Lung microvascular endothelial cell (primary cell): ENCODE measurements at regions not wholly inside any gene's neighbourhood (a gene's known extent, or its start where the extent isn't known, plus 50 kb on each side); places are given as distances from the start of the nearest gene placed in this dataset.
A peak's percentile ranks its signal among the peaks of the same experiment; 100 is the strongest.

Experiments
- DNase-seq, 2 donors: peaks; one replicate each; pipeline versions ENCODE4 v3.0.0 to v3.0.0-alpha.2; 2010; ENCODE audit warnings: low read depth in 2 of 2

DNA sequence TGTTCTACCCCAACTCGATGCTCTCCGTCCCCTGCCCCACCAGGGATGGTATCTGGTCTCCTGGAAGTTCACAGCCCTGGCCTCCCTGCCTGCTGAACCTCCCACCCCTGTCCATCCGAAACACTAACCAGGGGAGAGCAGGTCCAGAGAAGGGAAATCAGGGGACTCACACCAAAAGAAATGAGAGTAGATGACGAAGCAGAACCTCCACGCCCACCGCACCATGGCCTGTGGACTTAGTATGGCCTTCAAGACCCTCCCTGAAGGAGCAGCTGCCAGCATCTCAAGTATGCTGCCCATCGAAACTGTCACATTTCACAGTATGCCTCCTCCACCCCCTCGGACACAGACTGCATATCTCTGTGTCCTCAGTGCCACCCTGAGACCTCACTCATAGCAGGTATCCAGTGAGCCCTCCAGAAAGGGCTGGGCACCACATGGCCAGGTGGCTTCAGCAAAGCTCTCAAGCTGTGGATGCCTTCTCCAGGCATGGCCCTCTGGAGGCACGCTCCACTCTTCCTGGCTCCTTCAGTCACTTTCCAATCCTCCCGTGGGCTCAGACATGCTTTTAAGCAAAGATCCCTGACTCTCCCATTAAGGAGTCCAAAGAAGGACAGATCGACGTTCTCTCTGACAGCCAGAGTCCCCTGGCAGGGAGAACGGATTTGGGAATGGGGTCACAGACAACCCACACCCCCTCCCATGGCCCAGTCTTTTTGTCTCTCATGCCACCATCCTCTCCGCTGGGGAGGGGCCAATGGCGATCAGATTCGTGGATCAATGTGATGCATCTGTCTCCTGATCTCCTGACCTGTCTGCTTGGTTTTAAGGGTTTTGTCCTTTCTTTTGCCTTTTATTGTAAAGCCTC lies 158.4 kb downstream of the ANKRD60 start:
- no peak for DNase-seq

DNA sequence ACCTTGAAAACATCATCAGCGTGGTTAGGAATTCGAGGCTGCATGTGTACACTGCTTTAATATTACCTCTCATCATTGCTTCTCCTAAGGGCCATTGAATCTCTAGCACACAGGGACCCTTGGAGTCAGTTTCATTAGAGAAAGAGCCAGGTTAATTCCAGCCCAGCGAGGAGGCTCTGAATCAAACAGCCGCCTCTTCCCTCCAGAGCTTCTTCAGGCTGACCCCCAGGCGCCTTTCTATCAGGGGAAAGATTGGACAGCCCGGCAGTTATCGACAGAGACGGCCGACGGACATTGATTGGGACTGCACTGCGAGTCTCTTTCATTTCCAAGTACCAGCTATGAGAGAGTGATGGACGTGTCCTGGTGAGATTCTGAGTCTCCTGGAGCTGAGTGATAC lies 159.2 kb downstream of the ANKRD60 start:
- no peak for DNase-seq

DNA sequence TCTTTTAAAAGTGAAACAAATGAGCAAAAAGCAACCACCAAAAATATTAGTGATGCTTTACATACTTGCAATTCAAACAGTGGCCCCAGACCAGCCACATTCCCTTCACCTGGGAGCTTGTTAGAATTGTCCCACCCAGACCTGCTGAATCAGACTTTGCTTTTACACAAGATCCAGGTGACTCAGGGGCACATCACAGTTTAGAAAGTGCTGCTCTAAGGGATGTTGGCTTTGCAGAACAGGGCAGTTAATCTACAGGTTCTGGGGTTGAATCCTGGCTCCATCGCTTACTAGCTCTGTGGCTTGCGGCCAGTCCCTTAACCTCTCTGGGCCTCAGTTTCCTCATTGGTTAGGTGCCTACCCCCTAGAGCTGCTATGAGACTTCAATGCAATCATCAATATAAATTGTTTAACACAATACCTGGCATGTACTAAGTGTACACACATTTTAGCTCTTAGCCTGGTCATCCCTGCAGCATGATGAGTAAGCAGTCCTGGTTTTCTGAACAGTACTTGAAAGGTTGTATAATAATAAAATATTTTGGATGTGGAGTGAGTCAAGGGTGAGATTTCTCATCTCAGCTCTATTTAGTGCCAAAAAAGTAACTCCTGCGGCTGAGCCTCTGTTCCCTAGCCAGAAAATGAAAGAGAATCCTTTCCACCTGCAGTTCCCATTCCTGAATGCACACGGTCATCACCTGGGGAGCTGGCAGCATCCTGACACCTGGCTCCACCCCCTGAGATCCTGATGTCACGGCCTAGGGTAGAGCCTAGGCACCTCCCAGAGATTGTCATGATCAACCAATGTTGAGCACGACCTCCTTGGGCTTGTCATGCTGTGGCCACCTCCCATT lies 162.7 kb downstream of the ANKRD60 start:
- no peak for DNase-seq

- no peak for DNase-seq
These were observed 163.9 kb downstream of the ANKRD60 start for GRCh38 chr20:58064411-58065010.

DNA sequence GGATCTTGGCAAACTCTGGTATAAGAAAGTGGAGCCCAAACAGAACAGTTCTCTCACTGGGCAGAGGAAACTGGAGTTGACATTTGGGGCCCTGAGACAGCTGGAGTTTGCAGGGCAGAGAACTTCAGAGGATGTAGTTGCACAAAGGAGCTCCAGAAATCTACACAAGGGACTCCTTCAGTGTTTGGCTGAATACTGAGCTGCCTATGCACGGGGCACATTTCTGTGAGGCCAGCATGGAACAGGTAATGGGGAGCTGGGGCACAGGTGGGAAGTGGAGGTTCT lies 169.3 kb downstream of the ANKRD60 start:
- no peak for DNase-seq

DNA sequence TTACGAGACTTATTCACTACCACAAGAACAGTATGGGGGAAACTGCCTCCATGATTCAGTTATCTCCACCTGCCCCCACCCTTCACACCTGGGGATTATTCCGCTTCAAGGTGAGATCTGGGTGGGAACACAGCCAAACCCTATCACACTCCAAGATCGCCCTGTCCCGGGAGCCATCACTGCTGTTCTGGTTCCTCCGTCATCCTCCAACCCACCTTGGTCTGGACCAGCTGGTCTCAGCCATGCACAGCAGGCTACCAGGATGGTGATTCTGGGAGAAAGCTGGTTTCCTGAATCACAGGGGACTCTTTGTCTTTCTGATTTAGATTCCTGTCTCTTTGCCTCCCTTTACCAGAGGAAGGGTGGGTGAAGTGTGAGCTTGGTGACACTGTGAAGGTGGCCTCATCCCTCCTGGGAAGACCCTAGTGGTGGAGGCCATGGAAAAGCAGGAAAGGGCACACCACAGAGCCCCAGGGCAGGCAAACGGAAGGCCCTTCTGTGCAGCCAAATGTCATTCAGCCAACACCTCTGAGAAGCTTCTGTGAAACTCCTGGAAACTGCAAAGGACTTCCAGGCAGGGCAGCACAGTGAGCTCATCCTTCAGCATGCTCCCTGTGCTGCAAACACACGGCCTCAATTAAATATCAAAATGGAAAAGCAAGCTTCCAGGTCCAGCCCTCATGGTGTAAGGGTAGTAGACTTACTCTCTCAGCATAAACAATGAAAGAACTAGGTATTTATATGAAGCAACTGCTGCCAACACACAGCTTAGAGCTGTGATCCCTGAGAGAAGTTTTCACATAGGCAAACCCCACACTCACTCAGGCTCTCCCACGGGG lies 169.8 kb downstream of the ANKRD60 start:
- no peak for DNase-seq

- no peak for DNase-seq
These were observed 171.3 kb downstream of the ANKRD60 start for GRCh38 chr20:58056921-58057686.

DNA sequence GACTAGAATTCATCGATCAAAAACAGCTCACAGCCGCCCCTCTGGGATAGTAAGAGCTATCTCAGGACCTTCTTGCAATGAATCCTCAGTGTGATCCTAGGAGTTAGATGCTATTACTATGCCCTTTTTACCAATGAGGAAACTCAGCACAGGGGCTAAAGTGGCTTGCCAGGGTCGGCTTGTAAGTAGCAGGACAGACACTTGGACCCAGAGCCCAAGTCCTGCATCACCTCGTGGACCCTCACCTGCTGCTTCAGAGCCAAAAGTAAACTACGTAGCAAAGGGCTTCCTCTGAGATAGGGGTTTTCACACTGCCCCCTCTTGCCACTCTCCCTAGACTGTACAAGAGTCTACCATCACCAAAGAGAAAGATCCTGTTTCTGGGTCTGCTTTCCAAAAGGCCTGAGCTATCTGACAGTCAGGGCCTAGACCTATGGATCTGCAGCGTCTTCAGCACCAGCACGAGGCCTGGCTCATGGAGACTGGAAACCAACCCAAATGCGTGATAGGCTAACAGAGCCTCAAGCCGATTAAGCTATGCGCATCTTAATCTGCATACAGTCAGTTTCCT lies 172.3 kb downstream of the ANKRD60 start:
- DNase-seq, result no peak

- DNase-seq, result no peak
These were observed 173.6 kb downstream of the ANKRD60 start for GRCh38 chr20:58054780-58055373.

GRCh38 chr20:58054082-58054779 lies 174.2 kb downstream of the ANKRD60 start:
- DNase-seq, result no peak

- DNase-seq, result no peak
These were observed 174.9 kb downstream of the ANKRD60 start for GRCh38 chr20:58053391-58054055.

DNA sequence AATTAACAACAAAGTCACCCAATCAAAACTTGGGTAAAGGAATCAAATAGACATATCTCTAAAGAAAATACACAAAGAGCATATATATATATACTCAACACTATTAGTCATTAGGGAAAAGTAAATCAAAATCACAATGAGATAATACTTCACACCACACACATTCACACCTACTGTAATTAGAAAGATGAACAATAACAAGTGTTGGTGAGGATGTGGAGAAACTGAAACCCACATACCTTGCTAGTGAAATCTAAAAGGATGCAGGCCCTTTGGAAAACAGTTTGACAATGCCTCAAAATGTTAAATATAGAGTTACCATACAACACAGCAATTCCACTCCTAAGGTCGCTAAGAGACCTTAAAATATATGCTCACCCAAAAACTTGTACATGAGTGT lies 177.1 kb downstream of the ANKRD60 start:
- no peak for DNase-seq

- DNase-seq, result peak; percentile 3 to 55
These were observed 180.3 kb downstream of the ANKRD60 start for GRCh38 chr20:58048096-58048702.

GRCh38 chr20:58046311-58046710 lies 182.1 kb downstream of the ANKRD60 start:
- DNase-seq, result no peak

DNA sequence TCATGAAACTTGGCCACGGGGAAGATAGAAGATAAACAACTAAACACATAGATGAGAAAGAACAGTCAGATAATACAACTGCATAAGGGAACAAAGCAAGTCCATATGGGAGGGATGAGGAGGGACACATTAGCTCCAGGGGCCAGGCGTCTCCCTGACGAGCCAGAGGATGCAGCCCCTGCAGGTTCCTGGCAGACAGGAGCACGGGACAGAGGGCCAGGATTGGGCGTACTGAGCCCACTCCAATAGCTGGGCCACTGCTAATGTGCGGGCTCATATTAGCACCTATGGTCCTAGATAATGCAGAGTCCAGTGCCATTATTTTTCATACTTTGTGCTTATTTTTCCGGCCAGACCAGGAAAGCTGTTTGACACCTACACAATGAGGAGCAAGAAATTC lies 182.9 kb downstream of the ANKRD60 start:
- no peak for DNase-seq

DNA sequence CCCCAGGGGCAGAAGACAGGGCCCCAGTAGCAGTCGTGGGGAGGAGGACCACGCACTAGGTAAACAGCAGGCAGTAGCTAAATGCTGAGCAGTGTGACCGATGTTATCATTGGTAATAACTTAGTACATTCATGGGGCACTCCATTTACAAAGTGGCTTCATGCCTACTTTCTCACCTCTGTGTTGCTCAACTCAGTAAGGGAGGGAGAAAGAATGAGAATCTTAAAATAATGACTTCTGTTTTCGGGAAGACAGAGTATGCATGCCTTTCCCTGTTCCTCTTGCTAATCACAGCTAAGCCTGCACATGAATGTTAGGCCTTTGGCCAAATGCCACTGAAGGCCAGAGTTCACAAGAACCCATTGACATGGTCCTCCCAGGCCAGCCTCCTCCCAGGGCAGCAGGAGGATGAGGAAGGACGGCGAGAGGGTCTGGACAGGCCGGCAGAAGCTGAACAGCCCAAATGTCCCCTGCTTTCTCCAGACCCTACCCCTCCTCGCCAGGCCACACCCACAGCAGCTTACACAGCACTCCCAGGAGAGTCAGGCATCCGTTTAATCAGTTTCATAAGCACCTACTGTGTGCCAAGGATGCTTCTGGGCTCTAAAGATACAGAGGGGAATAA lies 183.4 kb downstream of the ANKRD60 start:
- no peak for DNase-seq

DNA sequence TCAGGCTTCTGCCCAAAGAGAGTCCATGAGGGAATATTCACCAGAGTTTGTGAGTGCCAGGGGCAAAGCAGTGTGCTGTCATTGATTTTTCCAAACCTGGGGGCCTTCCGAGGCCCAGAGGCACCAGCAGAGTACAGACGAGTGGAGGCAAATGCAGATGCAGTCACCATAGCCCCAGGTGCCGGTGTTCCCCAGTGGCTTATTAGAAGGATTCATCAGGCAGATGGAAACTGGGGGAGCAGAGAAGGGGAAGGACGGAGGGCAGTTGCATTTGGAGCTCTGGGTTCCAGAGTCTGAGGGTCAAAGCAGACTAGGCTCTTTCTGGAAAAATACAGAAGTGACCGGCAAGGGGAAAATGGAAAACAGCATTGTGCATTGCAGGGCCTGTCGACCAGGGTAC lies 184.2 kb downstream of the ANKRD60 start:
- DNase-seq, result no peak
